DND-41 (cell line): ENCODE measurements at regions not wholly inside any gene's neighbourhood (a gene's known extent, or its start where the extent isn't known, plus 50 kb on each side); places are given as distances from the start of the nearest gene placed in this dataset.

Experiments
- ATAC-seq: fragments of 200-7000 bp; cut with Tn5 transposase; 3 replicates; pipeline ENCODE4 v1.9.1; 2021; ENCODE audit warnings: low read depth; ENCODE audit not compliant: insufficient read depth
- DNase-seq: peaks from one replicate; pipeline ENCODE4 v3.0.0-alpha.2; 2020
- H2AFZ ChIP-seq: 2 replicates; pipeline ENCODE4 v1.6.0; 2012; ENCODE audit warnings: low read depth, low read length
- H3K27ac ChIP-seq: 2 replicates; pipeline ENCODE4 v1.5.1; 2012; ENCODE audit warnings: low read length, inconsistent platforms
- H3K27me3 ChIP-seq: fragments of 200-600 bp; sonication (generic); 2 replicates; pipeline ENCODE4 v1.6.0; 2012; ENCODE audit warnings: low read length, mild to moderate bottlenecking, inconsistent platforms; ENCODE audit not compliant: insufficient read depth, poor library complexity
- H3K36me3 ChIP-seq: 2 replicates; pipeline ENCODE4 v1.5.1; 2012; ENCODE audit warnings: low read length, inconsistent platforms; ENCODE audit not compliant: insufficient read depth
- H3K4me1 ChIP-seq: 2 replicates; pipeline ENCODE4 v1.5.1; 2012; ENCODE audit warnings: mild to moderate bottlenecking, low read length; ENCODE audit not compliant: insufficient read depth
- H3K4me2 ChIP-seq: 2 replicates; pipeline ENCODE4 v1.6.0; 2012; ENCODE audit warnings: mild to moderate bottlenecking, moderate library complexity, low read length, inconsistent platforms; ENCODE audit not compliant: insufficient read depth
- H3K4me3 ChIP-seq, 2 experiments: fragments of 200-600 bp in 1 of 2; shearing (Covaris generic) in 1 of 2; 2 replicates each; pipeline ENCODE4 v1.5.1; 2012 to 2016; ENCODE audit warnings: inconsistent platforms in 2 of 2, low read length in 2 of 2, mild to moderate bottlenecking in 2 of 2, low read depth in 1 of 2, moderate library complexity in 1 of 2
- H3K79me2 ChIP-seq: 2 replicates; pipeline ENCODE4 v1.6.0; 2012; ENCODE audit warnings: low read length, inconsistent platforms; ENCODE audit not compliant: insufficient read depth
- H3K9ac ChIP-seq: 2 replicates; pipeline ENCODE4 v1.6.0; 2012; ENCODE audit warnings: low read depth, mild to moderate bottlenecking, inconsistent platforms, low read length, moderate library complexity
- H3K9me3 ChIP-seq: 2 replicates; pipeline ENCODE4 v1.5.1; 2012; ENCODE audit warnings: low read length, moderate library complexity, mild to moderate bottlenecking, inconsistent platforms; ENCODE audit not compliant: insufficient read depth, severe bottlenecking
- H4K20me1 ChIP-seq: 2 replicates; pipeline ENCODE4 v1.6.0; 2012; ENCODE audit warnings: low read length; ENCODE audit not compliant: insufficient read depth
- CTCF ChIP-seq: IDR thresholded peaks from 2 replicates; pipeline ENCODE4 v1.5.1; 2012; ENCODE audit warnings: borderline replicate concordance, low read length, moderate library complexity, mild to moderate bottlenecking; ENCODE audit not compliant: poor library complexity, severe bottlenecking; ENCODE audit errors: extremely low read depth
- EZH2 ChIP-seq: IDR thresholded peaks from 3 replicates; pipeline ENCODE4 v1.6.1; 2012; ENCODE audit warnings: borderline replicate concordance, low read depth, mild to moderate bottlenecking, moderate library complexity, low read length, inconsistent platforms; ENCODE audit not compliant: severe bottlenecking

GRCh38 chr2:55102056-55102812, 52.0 kb upstream of the RTN4 start:
- Histone ChIP-seq H3K27ac (peak overlapping the region; percentile 65), H3K36me3 (no peaks in the 10 kb centered on the region), H3K4me2 (no peak overlapping the region), H2AFZ (no peak overlapping the region), H3K9ac (no peak overlapping the region), H3K4me3 (no peak overlapping the region), H3K27me3 (no peaks in the 10 kb centered on the region), H4K20me1 (no peaks in the 10 kb centered on the region), H3K79me2 (no peaks in the 10 kb centered on the region), H3K4me1 (peaks cover 62% of the 10 kb centered on the region), H3K9me3 (no peaks in the 10 kb centered on the region)
- DNase-seq (no peak), ATAC-seq (no peak)
- no peak for TF ChIP-seq CTCF
- no peak for TF ChIP-seq EZH2

- TF ChIP-seq EZH2 (no peak), CTCF (no peak)
- Histone ChIP-seq H3K27ac (peak overlapping the region; percentile 51; the same call in 1 of the 2 replicates), H3K79me2 (no peaks in the 10 kb centered on the region), H3K36me3 (no peaks in the 10 kb centered on the region), H3K4me1 (peaks cover 70% of the 10 kb centered on the region), H3K4me3 (no peak overlapping the region), H3K4me2 (no peak overlapping the region), H3K27me3 (no peaks in the 10 kb centered on the region), H2AFZ (no peak overlapping the region), H4K20me1 (no peaks in the 10 kb centered on the region), H3K9me3 (no peaks in the 10 kb centered on the region), H3K9ac (no peak overlapping the region)
- ATAC-seq (no peak), DNase-seq (no peak)
These were observed 51.2 kb upstream of the RTN4 start for GRCh38 chr2:55101466-55101865.

- Histone ChIP-seq H3K4me3 (no peak overlapping the region; a peak in 1 of 4 replicates), H3K9me3 (no peaks in the 10 kb centered on the region), H3K27ac (peak overlapping the region; percentile 89), H3K4me1 (peaks cover 70% of the 10 kb centered on the region), H3K4me2 (peak overlapping the region; percentile 24), H3K9ac (peak overlapping the region; percentile 40), H3K27me3 (no peaks in the 10 kb centered on the region), H2AFZ (peak overlapping the region; percentile 75), H3K79me2 (no peaks in the 10 kb centered on the region), H4K20me1 (no peaks in the 10 kb centered on the region), H3K36me3 (no peaks in the 10 kb centered on the region)
- peak; percentile 39 for DNase-seq
- TF ChIP-seq CTCF (no peak), EZH2 (no peak)
- peak; percentile 59 for ATAC-seq
These were observed 49.9 kb upstream of the RTN4 start for GRCh38 chr2:55099878-55100820.
